ENCODE measurements at regions not wholly inside any gene's neighbourhood (a gene's known extent, or its start where the extent isn't known, plus 50 kb on each side); places are given as distances from the start of the nearest gene placed in this dataset.

GRCh38 chr2:215260097-215260677 is 51.7 kb upstream of the ATIC start:
- Histone ChIP-seq H3K27me3 (replicated peaks in 1 of 2; ENCODE audit: control insufficient read depth in 2 of 2, insufficient read depth in 2 of 2, low read length in 1 of 2) (no peaks in the 10 kb centered on the region), H3K9me3 (replicated peaks; ENCODE audit: control insufficient read depth, insufficient read depth, low read length) (no peaks in the 10 kb centered on the region), H3K79me2 (ENCODE audit: control insufficient read depth, insufficient read depth, low read length) (no peaks in the 10 kb centered on the region), H3K36me3 (ENCODE audit: control insufficient read depth in 2 of 2, insufficient read depth in 2 of 2, low read length in 1 of 2) (no peaks in the 10 kb centered on the region), H3K4me3 (no peak overlapping the region), H3K9ac (ENCODE audit: control insufficient read depth, insufficient read depth, low read length) (no peak overlapping the region), H2AFZ (ENCODE audit: control insufficient read depth, low read depth, low read length) (no peak overlapping the region), H3K27ac (ENCODE audit: control insufficient read depth, insufficient read depth) (no peak overlapping the region), H3K4me1 (ENCODE audit: control insufficient read depth, insufficient read depth, low read length) (no peaks in the 10 kb centered on the region), H4K20me1 (ENCODE audit: control insufficient read depth, insufficient read depth) (no peaks in the 10 kb centered on the region), H3K4me2 (ENCODE audit: control insufficient read depth, insufficient read depth) (no peak overlapping the region)
- SMC1A ChIA-PET (ENCODE audit: uncharacterized antibody, unreplicated experiment) = no interaction called here
- BruUV-seq (replicated peaks) = no TSS peak
- no peak for DNase-seq (ENCODE audit: low read depth, low spot score)
- FAIRE-seq = no peak
- no peak for ATAC-seq
- CTCF ChIA-PET = interaction anchor here (0.6 kb wide), 1 partner anchor 9 kb away, joined by 3 read pairs; no protein-coding TSS in a partner anchor
- in situ Hi-C loops (cut with MboI) (no loop called here), intact Hi-C loops (cut with micrococcal nuclease; ENCODE audit: unreplicated experiment) (no loop called here)
- 74% methylated on average over 4 of the region's 4 CpGs for WGBS (ENCODE audit: insufficient coverage, insufficient replicate concordance, low lambda C conversion rate, missing lambda C conversion rate)
- POLR2A ChIA-PET = no interaction called here
- TF ChIP-seq SMAD5 (IDR thresholded peaks at IDR 0.05; ENCODE audit: low read depth) (no peak), TCF7 (IDR thresholded peaks at IDR 0.05; ENCODE audit: borderline replicate concordance) (no peak), SMC3 (IDR thresholded peaks at IDR 0.05; ENCODE audit: borderline replicate concordance, low read length) (no peak), NR2F1 (conservative IDR thresholded peaks at IDR 0.05) (no peak), GATAD2B (conservative IDR thresholded peaks at IDR 0.05; ENCODE audit: low read depth) (no peak), ZNF24 (IDR thresholded peaks at IDR 0.05) (no peak), TARDBP (IDR thresholded peaks at IDR 0.05; ENCODE audit: borderline replicate concordance) (no peak), DPF2 (IDR thresholded peaks at IDR 0.05) (no peak), USF2 (IDR thresholded peaks at IDR 0.05; ENCODE audit: borderline replicate concordance, low read depth, low read length) (no peak), TBL1XR1 (IDR thresholded peaks at IDR 0.05; ENCODE audit: low read depth, low read length) (no peak), ZNF274 (IDR thresholded peaks at IDR 0.05; ENCODE audit: insufficient read depth, insufficient read length) (no peak), ZBTB33 (IDR thresholded peaks at IDR 0.05) (no peak), HDAC6 (IDR thresholded peaks at IDR 0.05; ENCODE audit: unreplicated experiment) (no peak), ASH2L (IDR thresholded peaks at IDR 0.05; ENCODE audit: borderline replicate concordance, low read depth) (no peak), SRF (IDR thresholded peaks at IDR 0.05; ENCODE audit: low read depth in 2 of 2, low read length in 2 of 2) (no peak), RB1 (IDR thresholded peaks at IDR 0.05; ENCODE audit: borderline replicate concordance) (no peak), EGR1 (IDR thresholded peaks at IDR 0.05; ENCODE audit: borderline replicate concordance in 1 of 2, low read depth in 2 of 2, low read length in 2 of 2) (no peak)
- RAD21 ChIA-PET (ENCODE audit: unreplicated experiment) = no interaction called here
